Fibroblast of villous mesenchyme (primary cell): ENCODE measurements at regions not wholly inside any gene's neighbourhood (a gene's known extent, or its start where the extent isn't known, plus 50 kb on each side); places are given as distances from the start of the nearest gene placed in this dataset. TPM values are rescaled to one million over a fixed set of nuclear protein-coding genes. Genes with fewer than 3 reads are reported as not detected.

Source experiments
- DNase-seq: peaks from one replicate; pipeline ENCODE4 v3.0.0-alpha.2; 2010; ENCODE audit warnings: low read depth
- H3K4me3 ChIP-seq: 2 replicates; pipeline ENCODE4 v1.5.1; 2011; ENCODE audit warnings: low read depth, mild to moderate bottlenecking, low read length
- small RNA-seq: library from RNA; depleted of rRNA; stranded (forward); fragments of <200 nt; gene quantifications from one replicate; pipeline ENCODE3, GENCODE V24; 2012
- TF ChIP-seq, protein P1 (sequence below): IDR thresholded peaks from 2 replicates; pipeline ENCODE4 v1.5.1; 2012; ENCODE audit warnings: low read depth, mild to moderate bottlenecking, low read length; ENCODE audit not compliant: insufficient read depth

DNA sequence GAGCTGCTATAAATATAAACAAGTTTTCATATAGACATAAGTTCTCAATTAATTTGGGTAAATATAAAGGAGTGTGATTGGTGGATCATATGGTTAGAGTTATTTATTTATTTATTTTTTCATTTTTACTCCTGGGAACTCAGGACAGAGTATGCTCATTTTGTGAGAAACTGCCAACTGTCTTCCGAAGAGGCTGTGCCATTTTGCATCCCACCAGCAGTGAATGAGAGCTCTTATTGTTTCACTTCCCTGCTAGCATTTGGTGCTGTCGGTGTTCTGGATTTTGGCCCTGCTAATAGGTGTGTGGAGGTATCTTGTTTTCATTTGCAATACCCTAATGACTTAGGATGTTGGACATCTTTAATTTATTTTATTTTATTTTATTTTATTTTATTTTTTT is 50.4 kb upstream of the XPO1 start:
- TF ChIP-seq, protein P1, sequence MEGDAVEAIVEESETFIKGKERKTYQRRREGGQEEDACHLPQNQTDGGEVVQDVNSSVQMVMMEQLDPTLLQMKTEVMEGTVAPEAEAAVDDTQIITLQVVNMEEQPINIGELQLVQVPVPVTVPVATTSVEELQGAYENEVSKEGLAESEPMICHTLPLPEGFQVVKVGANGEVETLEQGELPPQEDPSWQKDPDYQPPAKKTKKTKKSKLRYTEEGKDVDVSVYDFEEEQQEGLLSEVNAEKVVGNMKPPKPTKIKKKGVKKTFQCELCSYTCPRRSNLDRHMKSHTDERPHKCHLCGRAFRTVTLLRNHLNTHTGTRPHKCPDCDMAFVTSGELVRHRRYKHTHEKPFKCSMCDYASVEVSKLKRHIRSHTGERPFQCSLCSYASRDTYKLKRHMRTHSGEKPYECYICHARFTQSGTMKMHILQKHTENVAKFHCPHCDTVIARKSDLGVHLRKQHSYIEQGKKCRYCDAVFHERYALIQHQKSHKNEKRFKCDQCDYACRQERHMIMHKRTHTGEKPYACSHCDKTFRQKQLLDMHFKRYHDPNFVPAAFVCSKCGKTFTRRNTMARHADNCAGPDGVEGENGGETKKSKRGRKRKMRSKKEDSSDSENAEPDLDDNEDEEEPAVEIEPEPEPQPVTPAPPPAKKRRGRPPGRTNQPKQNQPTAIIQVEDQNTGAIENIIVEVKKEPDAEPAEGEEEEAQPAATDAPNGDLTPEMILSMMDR, result no peak
- no peak overlapping the region for H3K4me3 ChIP-seq
- DNase-seq, result no peak

Small RNA genes in the stretch of these regions (small RNA-seq; reads per million reads assigned to genes)
- gene RNU6-1145P (0.38 reads per million), gene RPS29P10 (not detected)
